Hindlimb muscle (tissue), 1 donor: ENCODE measurements at regions not wholly inside any gene's neighbourhood (a gene's known extent, or its start where the extent isn't known, plus 50 kb on each side); places are given as distances from the start of the nearest gene placed in this dataset.
A peak's percentile ranks its signal among the peaks of the same experiment; 100 is the strongest.

ENCODE experiments used
- DNase-seq: peaks from one replicate; pipeline ENCODE4 v3.0.0-alpha.2; 2013

DNA sequence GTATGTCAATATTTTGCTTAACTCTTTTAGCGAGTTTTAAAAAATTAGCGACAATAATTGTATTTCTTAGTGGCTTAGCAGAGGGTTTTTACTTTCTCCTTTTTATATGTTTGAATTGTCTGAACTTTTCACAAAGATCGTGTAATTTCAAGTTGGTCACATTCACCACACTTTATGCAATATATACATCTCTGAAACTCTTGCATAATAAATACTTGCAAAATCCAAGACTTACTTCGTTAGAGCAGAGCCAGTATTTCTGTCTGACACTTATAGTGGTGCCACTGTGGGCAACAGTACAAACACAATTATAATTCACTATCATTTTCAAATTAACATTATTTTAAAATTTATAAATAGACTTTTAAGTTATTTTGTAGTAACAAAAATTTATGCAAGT lies 62.0 kb downstream of the SUCNR1 start:
- DNase-seq = no peak

DNA sequence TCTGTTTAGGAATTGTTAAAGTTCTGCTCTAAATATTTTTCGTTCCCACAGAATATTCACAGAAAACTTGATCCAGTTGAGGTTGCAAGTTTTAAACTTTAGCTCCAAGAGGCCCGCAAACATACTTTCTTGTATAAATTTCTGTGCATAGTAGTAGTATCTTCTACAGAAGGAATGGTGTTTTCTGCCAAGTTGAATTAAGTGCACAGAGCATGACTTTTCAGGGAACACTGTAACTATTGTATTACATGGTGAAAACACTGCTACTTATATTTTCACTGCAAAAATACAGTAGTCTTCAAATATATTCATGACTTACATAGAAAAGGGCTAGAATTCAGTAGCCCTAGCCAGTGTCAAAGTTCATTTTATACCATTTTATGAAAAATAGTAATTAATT lies 67.0 kb downstream of the SUCNR1 start:
- DNase-seq = no peak

DNA sequence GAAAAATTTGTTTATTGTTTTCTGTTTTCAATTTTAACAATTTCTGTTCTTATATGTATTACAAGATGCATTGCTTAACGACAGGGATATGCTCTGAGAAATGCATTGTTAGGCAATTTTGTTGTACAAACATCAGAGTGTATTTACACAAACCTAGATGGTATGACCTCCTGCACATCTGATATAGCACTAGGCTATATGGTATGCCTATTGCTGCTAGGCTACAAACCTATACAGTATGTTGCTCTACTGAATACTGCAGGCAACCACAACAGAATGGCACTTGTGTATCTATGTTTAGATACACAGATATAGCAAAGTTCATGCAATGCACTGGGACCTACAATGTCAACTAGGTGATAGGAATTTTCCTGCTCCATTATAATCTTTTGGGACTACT lies 70.1 kb downstream of the SUCNR1 start:
- no peak for DNase-seq

DNA sequence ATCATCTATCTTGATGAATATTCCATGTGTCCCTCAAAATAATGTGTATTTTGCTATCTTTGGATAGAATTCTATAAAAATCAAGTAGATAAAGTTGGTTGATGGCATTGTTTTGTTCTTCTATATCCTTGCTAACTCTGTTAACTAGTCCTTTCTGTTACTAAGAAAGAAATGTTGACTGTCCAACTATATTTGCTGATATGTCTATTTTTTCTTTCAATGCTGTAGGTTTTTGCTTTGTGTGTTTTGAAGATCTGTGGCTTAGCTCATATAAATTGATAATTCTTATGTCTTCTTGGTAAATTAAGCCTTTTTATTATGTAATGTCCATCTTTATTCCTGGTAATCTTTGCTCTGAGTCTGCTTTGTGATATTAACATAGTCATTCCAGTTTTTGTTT lies 70.9 kb downstream of the SUCNR1 start:
- DNase-seq = no peak

GRCh38 chr3:151946606-151947005 lies 73.2 kb downstream of the SUCNR1 start:
- no peak for DNase-seq

GRCh38 chr3:151949706-151950105 lies 76.3 kb downstream of the SUCNR1 start:
- no peak for DNase-seq

DNA sequence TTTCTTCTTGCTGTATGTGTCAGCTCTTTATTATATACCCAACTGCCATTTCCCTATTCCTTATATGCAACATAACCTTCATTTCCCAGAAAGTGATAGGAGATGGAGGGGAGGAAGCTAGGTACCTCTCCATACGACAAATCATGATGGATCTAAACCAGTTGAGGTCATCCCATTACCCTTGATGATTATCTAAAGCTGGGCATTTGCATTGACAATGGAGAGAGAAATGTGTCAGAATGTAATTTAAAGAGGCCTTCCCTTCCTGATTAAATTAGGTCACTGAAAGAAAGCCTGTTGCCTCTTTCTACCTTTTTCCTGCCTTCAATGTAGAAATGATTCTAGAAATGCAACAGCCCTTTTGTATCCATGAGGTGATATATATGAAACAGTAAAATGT lies 81.9 kb downstream of the SUCNR1 start:
- no peak for DNase-seq

DNA sequence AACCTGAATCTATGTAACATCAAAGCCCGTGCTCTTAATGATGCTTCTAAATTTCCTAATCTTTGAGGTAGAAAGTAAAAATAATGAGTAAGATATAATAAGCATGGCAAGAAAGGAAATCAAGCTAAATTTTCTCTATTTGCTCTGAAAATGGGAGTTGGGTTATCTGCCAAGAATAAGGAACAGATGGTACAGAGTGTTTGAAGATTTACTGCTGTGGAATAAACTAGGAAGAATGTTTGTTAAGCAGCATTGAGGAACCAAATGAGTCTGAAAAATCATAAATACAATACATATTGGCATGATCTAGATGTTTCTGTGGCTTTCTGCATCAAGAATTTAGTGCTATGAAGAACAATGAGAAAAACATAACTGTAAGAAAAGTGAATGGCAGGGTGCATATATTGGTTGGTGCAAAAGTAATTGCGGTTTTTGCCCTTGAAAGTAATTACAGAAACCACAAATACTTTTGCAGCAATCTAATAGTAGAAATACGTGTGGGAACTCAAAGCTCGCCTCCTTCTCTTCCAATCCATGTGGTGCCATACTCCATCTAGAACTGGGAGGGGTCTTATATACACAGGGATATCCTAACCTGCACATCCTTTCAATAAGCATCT lies 87.6 kb downstream of the SUCNR1 start:
- DNase-seq = no peak

DNA sequence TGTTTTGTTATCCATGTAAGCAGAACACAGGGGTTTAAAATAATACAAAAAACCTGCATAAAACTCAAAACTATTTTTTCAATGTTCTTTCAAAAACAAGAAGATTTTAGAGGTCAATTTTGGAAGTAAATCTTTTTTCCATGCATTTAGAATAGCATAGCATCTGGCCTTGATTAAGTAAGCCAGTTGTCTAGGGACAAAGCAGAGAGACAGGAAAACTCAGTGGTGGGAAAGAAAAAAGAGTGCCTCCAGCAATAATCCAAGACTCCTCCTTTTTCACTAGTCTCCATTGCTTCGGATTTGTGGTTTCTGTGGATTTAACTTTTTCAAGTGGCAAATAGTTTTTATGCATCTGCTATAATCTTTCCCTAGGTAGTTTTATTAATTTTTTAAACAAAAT lies 88.9 kb downstream of the SUCNR1 start:
- peak; percentile 36 for DNase-seq

DNA sequence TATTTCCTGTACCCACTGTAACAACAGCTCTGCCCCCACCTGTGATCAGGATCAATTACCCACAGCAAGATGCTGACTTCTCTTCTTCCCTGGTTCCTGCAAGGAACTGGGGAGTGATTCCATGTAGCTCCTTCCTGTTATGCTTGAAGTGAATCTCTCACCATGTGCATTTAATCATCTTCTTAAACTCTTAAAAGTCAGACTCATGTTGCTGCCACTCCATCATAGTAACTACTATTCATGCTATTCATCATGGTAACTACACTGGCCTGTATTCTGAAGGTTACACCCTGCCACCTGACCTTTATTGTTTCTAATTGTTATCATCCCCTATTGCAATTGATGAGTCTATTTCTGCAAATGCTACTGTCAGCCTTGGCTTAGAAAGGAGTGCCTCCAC lies 89.5 kb downstream of the SUCNR1 start:
- no peak for DNase-seq

- DNase-seq = no peak
Observed at GRCh38 chr3:151964743-151965142, 91.3 kb downstream of the SUCNR1 start.

DNA sequence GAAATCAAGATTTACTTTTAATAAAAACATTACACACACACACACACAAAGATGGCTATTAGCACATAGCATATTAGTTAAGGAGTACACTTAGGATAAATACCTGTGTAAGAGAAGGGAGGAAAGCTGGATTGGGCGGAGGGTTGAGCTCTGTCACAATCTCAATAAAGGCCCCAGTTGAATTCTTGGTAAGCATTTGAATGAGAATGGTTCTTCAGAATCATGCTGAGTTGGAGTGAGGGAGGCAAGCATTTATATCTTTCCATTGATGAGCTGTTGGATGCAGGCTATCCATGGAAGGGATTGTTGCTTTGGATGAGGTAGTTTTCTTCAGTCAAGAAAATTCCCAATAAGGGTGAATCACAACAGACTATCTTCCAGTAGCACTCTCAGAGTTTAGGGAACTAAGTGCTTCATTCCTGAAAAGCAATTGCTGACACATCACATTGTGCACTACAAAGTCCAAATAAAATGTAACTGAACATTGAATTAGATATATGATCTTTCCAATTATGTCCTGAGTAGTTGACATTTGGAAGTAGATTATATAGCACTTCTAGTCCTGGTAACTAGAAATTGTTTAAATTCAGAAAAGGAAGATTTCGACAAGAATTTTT lies 95.7 kb downstream of the SUCNR1 start:
- no peak for DNase-seq

- no peak for DNase-seq
Observed at GRCh38 chr3:151971814-151972579, 98.6 kb downstream of the SUCNR1 start.

GRCh38 chr3:151974067-151974466 lies 100.6 kb downstream of the SUCNR1 start:
- no peak for DNase-seq

GRCh38 chr3:151976211-151977050 lies 103.0 kb downstream of the SUCNR1 start:
- DNase-seq = no peak

DNA sequence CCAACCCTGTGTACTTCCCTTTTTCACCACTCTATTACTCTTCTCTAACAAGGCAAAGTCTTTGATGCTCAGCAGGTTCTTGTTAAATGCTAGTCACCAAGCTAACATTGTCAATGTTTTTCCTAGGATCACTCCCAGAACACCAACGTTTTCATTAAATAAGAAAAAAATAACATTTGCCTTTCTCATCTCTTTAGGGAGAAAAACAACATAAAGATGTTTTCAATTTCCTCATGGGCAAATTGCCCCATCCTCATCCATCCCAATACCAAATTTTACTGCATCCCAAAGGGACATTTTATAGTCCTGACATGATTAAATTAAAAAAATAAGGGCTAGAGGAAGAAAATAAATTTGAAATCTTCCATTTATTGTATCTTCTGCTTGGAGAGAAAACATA lies 106.5 kb downstream of the SUCNR1 start:
- DNase-seq = peak; percentile 66

GRCh38 chr3:151983538-151983937 lies 110.1 kb downstream of the SUCNR1 start:
- DNase-seq = no peak

DNA sequence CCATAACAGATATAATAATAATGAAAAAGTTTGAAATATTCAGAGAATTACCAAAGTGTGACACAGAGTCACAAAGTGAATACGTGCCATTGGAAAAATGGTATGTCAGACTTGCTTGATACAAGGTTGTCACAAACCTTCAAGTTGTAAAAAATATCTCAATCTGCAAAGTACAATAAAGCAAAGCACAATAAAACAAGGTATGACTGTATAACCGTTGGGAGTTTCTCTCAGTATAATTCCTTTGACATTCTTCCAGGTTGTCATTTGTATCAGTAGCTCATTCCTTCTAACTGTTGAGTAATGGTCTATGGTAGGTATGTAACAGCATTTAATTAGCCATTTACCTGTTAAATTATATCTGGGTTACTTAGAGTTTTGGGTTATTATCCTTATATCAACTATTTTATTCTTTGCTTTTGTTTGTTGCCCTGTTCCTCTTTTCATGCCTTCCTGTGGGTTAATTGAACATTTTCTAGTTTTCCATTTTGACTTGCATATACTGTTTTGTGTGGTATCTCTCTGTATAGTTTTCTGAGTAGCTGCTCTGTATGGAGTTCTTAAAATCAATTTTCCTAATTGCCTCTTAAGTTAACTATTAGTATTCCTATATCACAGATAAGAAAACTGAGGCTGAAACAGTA lies 112.5 kb downstream of the SUCNR1 start:
- DNase-seq = no peak

GRCh38 chr3:151987893-151988292 lies 114.5 kb downstream of the SUCNR1 start:
- no peak for DNase-seq

DNA sequence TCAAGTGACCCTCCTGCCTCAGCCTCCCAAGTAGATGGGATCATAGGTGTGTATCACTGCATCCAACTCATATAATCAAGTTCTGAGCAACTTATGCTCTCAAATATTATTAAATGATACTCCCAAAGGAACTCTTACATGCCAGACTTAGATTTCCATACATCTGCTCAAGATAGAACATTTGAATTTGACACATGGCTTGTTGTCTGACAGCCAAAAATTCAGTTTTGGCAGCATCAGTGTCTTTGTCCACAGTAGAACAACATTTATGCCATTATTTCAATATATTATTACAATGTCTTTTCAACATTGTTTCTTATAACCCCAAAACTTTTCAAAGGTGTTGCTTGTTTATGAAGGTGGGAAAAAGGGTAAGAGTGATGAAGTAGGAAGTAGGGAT lies 116.2 kb downstream of the SUCNR1 start:
- peak; percentile 26 for DNase-seq

- no peak for DNase-seq
Observed at GRCh38 chr3:151990696-151991376, 117.4 kb downstream of the SUCNR1 start.
